ENCODE measurements at regions not wholly inside any gene's neighbourhood (a gene's known extent, or its start where the extent isn't known, plus 50 kb on each side); places are given as distances from the start of the nearest gene placed in this dataset.

DNA sequence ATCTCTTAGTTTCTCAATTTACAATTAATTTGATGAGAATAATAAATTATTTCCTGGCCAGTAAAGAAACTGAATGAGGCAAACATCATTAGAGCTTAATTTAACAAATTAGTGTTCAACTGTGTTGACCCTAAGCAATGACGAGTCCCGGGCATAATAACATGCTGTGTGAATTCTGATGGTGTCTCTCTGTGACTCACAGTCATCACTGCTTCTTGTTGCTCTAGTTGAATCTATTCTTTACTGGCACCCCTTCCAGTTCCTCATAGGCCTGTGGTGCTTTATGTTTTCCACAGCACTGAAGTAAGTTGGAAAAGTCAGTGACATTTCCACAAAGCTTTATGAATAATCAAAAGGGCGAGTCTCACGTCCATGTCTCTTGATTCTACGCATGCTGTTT, 57.7 kb upstream of the SLC7A11 start:
- no peak for DNase-seq

DNA sequence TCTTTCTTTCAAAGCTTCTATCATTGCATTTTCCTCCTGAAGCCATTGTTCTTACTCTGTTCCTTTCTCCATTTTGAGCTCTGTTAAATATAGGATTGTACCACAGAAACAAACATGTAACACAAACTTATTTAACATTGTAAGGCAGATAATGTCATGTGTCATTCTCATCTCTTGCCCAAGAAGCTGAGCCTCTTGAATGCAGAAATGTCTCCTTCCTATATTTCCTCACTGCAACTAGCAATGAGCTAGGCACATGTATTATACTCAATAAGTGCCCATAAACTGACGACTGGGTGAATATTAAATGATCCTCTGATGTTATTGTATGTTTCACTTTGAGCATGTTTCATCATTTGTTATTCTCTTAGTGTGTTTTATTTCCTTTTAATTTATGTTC, 56.7 kb upstream of the SLC7A11 start:
- no peak for DNase-seq

DNA sequence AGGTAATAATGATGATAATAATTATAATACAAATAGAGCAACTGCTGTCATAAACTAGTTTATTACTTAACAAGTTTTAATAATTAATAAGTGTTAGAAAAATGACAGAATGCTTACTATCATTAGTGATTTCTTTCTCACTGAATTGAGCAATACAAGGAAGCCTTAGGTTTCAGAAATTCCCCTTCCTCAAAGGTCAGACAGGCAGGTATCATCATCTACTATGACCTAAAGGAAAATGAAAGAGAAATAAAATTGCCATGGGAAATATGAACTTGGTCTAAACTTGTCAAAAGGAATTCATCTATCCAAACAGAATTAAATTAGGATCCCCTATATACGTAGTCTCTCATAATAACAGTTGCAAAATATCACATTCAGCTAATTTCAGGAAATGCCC, 56.3 kb upstream of the SLC7A11 start:
- no peak for DNase-seq

DNA sequence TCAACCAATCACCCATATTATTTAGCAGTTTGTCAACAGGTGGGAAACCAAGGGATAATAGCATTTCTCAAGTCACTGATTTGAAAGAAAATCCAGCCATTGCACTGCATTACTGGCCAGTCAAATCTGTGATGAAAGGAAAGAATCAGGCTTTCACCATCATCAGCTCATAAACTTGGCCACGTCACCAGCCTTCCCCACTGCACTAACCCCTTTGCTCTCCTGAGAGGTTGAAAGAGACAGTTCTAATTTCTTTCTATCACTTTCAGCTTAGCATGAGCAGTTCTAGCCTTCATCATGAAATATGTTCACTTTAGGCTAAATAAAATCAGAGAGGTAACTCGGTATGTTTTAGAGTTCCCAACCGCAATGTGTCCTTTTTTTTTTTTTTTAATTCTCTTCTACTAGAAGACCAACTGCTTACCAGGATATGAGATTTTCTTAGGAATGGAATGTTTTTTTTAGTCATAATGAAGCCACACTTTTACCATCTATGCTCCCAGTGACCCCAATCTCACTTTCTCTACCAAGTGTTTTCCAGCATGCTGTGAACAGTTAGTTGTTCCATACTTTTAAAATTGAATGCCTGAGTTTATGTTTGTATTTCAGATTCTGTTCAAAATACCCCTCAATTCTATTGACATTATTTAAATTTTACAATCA, 55.7 kb upstream of the SLC7A11 start:
- DNase-seq: no peak

DNA sequence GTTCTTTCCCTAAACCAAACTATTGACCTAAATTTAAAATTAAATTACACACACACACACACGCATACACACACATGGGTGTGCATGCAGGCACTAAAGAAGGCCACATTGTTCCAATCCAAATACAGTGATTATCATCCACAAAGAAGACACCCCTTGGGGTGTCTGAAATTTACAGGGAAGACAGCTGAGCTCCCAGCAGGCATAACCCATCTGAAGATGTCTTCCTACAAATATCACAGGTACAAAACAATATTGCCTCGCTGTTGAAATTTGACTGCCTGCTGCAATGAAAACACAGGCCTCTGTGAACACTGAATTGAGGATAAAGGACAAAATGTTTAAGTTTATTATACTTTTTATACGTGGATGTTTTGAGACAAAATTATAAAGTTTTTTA, 50.2 kb upstream of the SLC7A11 start:
- no peak for DNase-seq

Measured in effector CD4-positive, alpha-beta T cell (primary cell).